ENCODE measurements at regions not wholly inside any gene's neighbourhood (a gene's known extent, or its start where the extent isn't known, plus 50 kb on each side); places are given as distances from the start of the nearest gene placed in this dataset.

- intact Hi-C loops (cut with DNase I): no loop called here
- peak in 2 of 10 donors; percentile 73 to 90 for DNase-seq
Measured at GRCh38 chr16:27729516-27730304, 179.8 kb downstream of the KATNIP start.

GRCh38 chr16:27730661-27731210 lies 180.8 kb downstream of the KATNIP start:
- DNase-seq: peak in 1 of 10 donors; percentile 62
- intact Hi-C loops (cut with DNase I): no loop called here

- intact Hi-C loops (cut with DNase I): no loop called here
- DNase-seq: peak in 1 of 10 donors; percentile 29
Measured at GRCh38 chr16:27735031-27735430, 185.1 kb downstream of the KATNIP start.

- intact Hi-C loops (cut with DNase I): no loop called here
- peak in 1 of 10 donors; percentile 31 for DNase-seq
Measured at GRCh38 chr16:27736431-27736830, 186.5 kb downstream of the KATNIP start.

- DNase-seq: peak in 1 of 10 donors; percentile 49
- intact Hi-C loops (cut with DNase I): no loop called here
Measured at GRCh38 chr16:27737513-27737912, 187.6 kb downstream of the KATNIP start.

Data from posterior cingulate gyrus (tissue), 11 donors.